ENCODE measurements at regions not wholly inside any gene's neighbourhood (a gene's known extent, or its start where the extent isn't known, plus 50 kb on each side); places are given as distances from the start of the nearest gene placed in this dataset.
A peak's percentile ranks its signal among the peaks of the same experiment; 100 is the strongest.

- Histone ChIP-seq H3K9me3 (ENCODE audit: control insufficient read depth in 2 of 2, low read length in 2 of 2) (no peaks in the 10 kb centered on the region), H3K4me3 (ENCODE audit: low read length in 2 of 2) (no peak overlapping the region)
These were observed 324.6 kb downstream of the UACA start for GRCh38 chr15:70438776-70439175.

DNA sequence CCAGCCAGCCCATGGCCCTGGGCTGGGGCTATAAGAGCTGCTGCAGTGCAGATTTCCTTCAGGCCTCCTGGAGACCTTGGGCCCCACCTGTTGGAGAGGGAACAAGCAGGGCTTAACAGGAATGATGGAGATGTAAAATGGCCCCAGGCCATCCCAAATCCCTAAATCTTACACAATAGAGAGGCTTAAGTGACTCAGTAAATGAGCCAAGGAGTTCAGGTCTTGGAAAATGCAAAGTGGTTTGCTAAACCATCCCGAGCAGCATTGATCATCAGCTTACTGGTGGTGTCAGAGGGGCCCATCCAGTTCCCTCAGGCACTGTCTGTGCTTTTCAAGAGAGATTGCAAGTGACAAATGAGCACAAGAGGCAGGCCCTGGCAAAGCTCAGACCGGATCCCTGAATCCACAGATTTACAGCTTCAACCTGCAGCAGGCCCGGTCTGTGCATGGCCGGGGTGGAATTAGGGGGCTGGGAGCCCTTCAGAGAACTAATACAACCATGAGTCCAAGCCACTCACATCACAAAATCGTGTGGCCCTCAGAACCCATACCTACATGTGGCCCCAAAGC lies 325.4 kb downstream of the UACA start:
- Histone ChIP-seq H3K4me1 (ENCODE audit: control insufficient read depth in 2 of 2, insufficient read depth in 2 of 2, low read length in 2 of 2) (peaks cover 0 to 7% of the 10 kb centered on the region in 2 donors), H3K4me3 (ENCODE audit: low read length in 2 of 2) (no peak overlapping the region), H3K27ac (ENCODE audit: low read depth in 2 of 2, low read length in 2 of 2) (no peak overlapping the region)

More at GRCh38 chr15:70438776-70439175, 324.6 kb downstream of the UACA start:
- Histone ChIP-seq H3K9ac (ENCODE audit: low read depth in 1 of 2, low read length in 2 of 2) (no peak overlapping the region), H3K27me3 (ENCODE audit: control insufficient read depth in 2 of 2, insufficient read depth in 2 of 2, low read length in 2 of 2) (peaks cover 0 to 4% of the 10 kb centered on the region in 2 donors), H3K4me1 (ENCODE audit: control insufficient read depth in 2 of 2, insufficient read depth in 2 of 2, low read length in 2 of 2) (peaks cover 0 to 7% of the 10 kb centered on the region in 2 donors), H3K36me3 (ENCODE audit: control insufficient read depth in 2 of 2, insufficient read depth in 2 of 2, low read length in 2 of 2) (no peaks in the 10 kb centered on the region), H3K27ac (ENCODE audit: low read depth in 2 of 2, low read length in 2 of 2) (no peak overlapping the region)

DNA sequence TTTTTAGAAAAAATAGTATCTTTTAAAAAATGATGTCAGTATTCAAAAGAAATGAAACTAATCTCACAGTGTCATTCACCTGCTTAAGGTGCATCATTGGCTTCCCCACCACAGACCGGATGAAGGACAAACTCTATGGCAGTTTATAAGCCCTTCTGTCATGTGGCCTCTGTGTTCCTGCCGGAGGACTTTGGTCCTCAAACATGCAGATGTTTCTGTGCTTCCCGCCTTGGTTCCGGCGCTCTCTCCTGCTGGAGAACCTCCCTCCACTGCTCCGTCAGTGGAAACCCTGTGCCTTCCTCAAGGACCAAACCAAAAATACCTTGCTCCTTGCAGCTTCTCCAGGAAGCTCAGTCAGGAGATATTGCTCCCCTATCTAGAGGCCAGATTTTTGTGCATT lies 326.3 kb downstream of the UACA start:
- no peaks in the 10 kb centered on the region for H3K9me3 ChIP-seq (ENCODE audit: control insufficient read depth in 2 of 2, low read length in 2 of 2)
- no peak overlapping the region for H3K27ac ChIP-seq (ENCODE audit: low read depth in 2 of 2, low read length in 2 of 2)
- no peak overlapping the region for H3K4me3 ChIP-seq (ENCODE audit: low read length in 2 of 2)
- H3K4me1 ChIP-seq (ENCODE audit: control insufficient read depth in 2 of 2, insufficient read depth in 2 of 2, low read length in 2 of 2), result peaks cover 0 to 7% of the 10 kb centered on the region in 2 donors
- H3K9ac ChIP-seq (ENCODE audit: low read depth in 1 of 2, low read length in 2 of 2), result no peak overlapping the region
- H3K36me3 ChIP-seq (ENCODE audit: control insufficient read depth in 2 of 2, insufficient read depth in 2 of 2, low read length in 2 of 2), result no peaks in the 10 kb centered on the region
- peaks cover 0 to under 1% of the 10 kb centered on the region in 2 donors for H3K27me3 ChIP-seq (ENCODE audit: control insufficient read depth in 2 of 2, insufficient read depth in 2 of 2, low read length in 2 of 2)

More for the DNA sequence above, 325.4 kb downstream of the UACA start:
- H3K36me3 ChIP-seq (ENCODE audit: control insufficient read depth in 2 of 2, insufficient read depth in 2 of 2, low read length in 2 of 2), result no peaks in the 10 kb centered on the region
- peaks cover 0 to 4% of the 10 kb centered on the region in 2 donors for H3K27me3 ChIP-seq (ENCODE audit: control insufficient read depth in 2 of 2, insufficient read depth in 2 of 2, low read length in 2 of 2)
- no peaks in the 10 kb centered on the region for H3K9me3 ChIP-seq (ENCODE audit: control insufficient read depth in 2 of 2, low read length in 2 of 2)
- H3K9ac ChIP-seq (ENCODE audit: low read depth in 1 of 2, low read length in 2 of 2), result no peak overlapping the region

- Histone ChIP-seq H3K9me3 (ENCODE audit: control insufficient read depth in 2 of 2, low read length in 2 of 2) (no peaks in the 10 kb centered on the region), H3K9ac (ENCODE audit: low read depth in 1 of 2, low read length in 2 of 2) (no peak overlapping the region), H3K27ac (ENCODE audit: low read depth in 2 of 2, low read length in 2 of 2) (peak overlapping the region in 1 of 2 donors; percentile 18), H3K27me3 (ENCODE audit: control insufficient read depth in 2 of 2, insufficient read depth in 2 of 2, low read length in 2 of 2) (no peaks in the 10 kb centered on the region), H3K4me3 (ENCODE audit: low read length in 2 of 2) (no peak overlapping the region), H3K36me3 (ENCODE audit: control insufficient read depth in 2 of 2, insufficient read depth in 2 of 2, low read length in 2 of 2) (no peaks in the 10 kb centered on the region), H3K4me1 (ENCODE audit: control insufficient read depth in 2 of 2, insufficient read depth in 2 of 2, low read length in 2 of 2) (peaks cover 0 to 7% of the 10 kb centered on the region in 2 donors)
These were observed 326.9 kb downstream of the UACA start for GRCh38 chr15:70436428-70436827.

GRCh38 chr15:70435872-70436271 lies 327.5 kb downstream of the UACA start:
- Histone ChIP-seq H3K4me1 (ENCODE audit: control insufficient read depth in 2 of 2, insufficient read depth in 2 of 2, low read length in 2 of 2) (peaks cover 0 to 7% of the 10 kb centered on the region in 2 donors), H3K27ac (ENCODE audit: low read depth in 2 of 2, low read length in 2 of 2) (peak overlapping the region in 1 of 2 donors; percentile 50), H3K36me3 (ENCODE audit: control insufficient read depth in 2 of 2, insufficient read depth in 2 of 2, low read length in 2 of 2) (no peaks in the 10 kb centered on the region), H3K27me3 (ENCODE audit: control insufficient read depth in 2 of 2, insufficient read depth in 2 of 2, low read length in 2 of 2) (no peaks in the 10 kb centered on the region), H3K9me3 (ENCODE audit: control insufficient read depth in 2 of 2, low read length in 2 of 2) (no peaks in the 10 kb centered on the region), H3K4me3 (ENCODE audit: low read length in 2 of 2) (no peak overlapping the region), H3K9ac (ENCODE audit: low read depth in 1 of 2, low read length in 2 of 2) (no peak overlapping the region)

- Histone ChIP-seq H3K4me3 (ENCODE audit: low read length in 2 of 2) (no peak overlapping the region), H3K27me3 (ENCODE audit: control insufficient read depth in 2 of 2, insufficient read depth in 2 of 2, low read length in 2 of 2) (no peaks in the 10 kb centered on the region), H3K36me3 (ENCODE audit: control insufficient read depth in 2 of 2, insufficient read depth in 2 of 2, low read length in 2 of 2) (no peaks in the 10 kb centered on the region), H3K4me1 (ENCODE audit: control insufficient read depth in 2 of 2, insufficient read depth in 2 of 2, low read length in 2 of 2) (peaks cover 0 to 7% of the 10 kb centered on the region in 2 donors), H3K9ac (ENCODE audit: low read depth in 1 of 2, low read length in 2 of 2) (no peak overlapping the region), H3K9me3 (ENCODE audit: control insufficient read depth in 2 of 2, low read length in 2 of 2) (no peaks in the 10 kb centered on the region), H3K27ac (ENCODE audit: low read depth in 2 of 2, low read length in 2 of 2) (peak overlapping the region in 1 of 2 donors; percentile 50)
These were observed 328.0 kb downstream of the UACA start for GRCh38 chr15:70435369-70435768.

GRCh38 chr15:70433586-70434324 lies 329.6 kb downstream of the UACA start:
- H3K9ac ChIP-seq (ENCODE audit: low read depth in 1 of 2, low read length in 2 of 2), result no peak overlapping the region
- H3K27ac ChIP-seq (ENCODE audit: low read depth in 2 of 2, low read length in 2 of 2), result no peak overlapping the region
- no peaks in the 10 kb centered on the region for H3K36me3 ChIP-seq (ENCODE audit: control insufficient read depth in 2 of 2, insufficient read depth in 2 of 2, low read length in 2 of 2)
- peaks cover 0 to 3% of the 10 kb centered on the region in 2 donors for H3K9me3 ChIP-seq (ENCODE audit: control insufficient read depth in 2 of 2, low read length in 2 of 2)
- H3K4me3 ChIP-seq (ENCODE audit: low read length in 2 of 2), result no peak overlapping the region
- H3K27me3 ChIP-seq (ENCODE audit: control insufficient read depth in 2 of 2, insufficient read depth in 2 of 2, low read length in 2 of 2), result no peaks in the 10 kb centered on the region
- peaks cover 0 to 7% of the 10 kb centered on the region in 2 donors for H3K4me1 ChIP-seq (ENCODE audit: control insufficient read depth in 2 of 2, insufficient read depth in 2 of 2, low read length in 2 of 2)

GRCh38 chr15:70432924-70433495 lies 330.3 kb downstream of the UACA start:
- no peaks in the 10 kb centered on the region for H3K36me3 ChIP-seq (ENCODE audit: control insufficient read depth in 2 of 2, insufficient read depth in 2 of 2, low read length in 2 of 2)
- H3K4me3 ChIP-seq (ENCODE audit: low read length in 2 of 2), result no peak overlapping the region
- H3K9ac ChIP-seq (ENCODE audit: low read depth in 1 of 2, low read length in 2 of 2), result no peak overlapping the region
- H3K4me1 ChIP-seq (ENCODE audit: control insufficient read depth in 2 of 2, insufficient read depth in 2 of 2, low read length in 2 of 2), result peaks cover 0 to 7% of the 10 kb centered on the region in 2 donors
- H3K9me3 ChIP-seq (ENCODE audit: control insufficient read depth in 2 of 2, low read length in 2 of 2), result peaks cover 0 to 3% of the 10 kb centered on the region in 2 donors
- no peak overlapping the region for H3K27ac ChIP-seq (ENCODE audit: low read depth in 2 of 2, low read length in 2 of 2)
- H3K27me3 ChIP-seq (ENCODE audit: control insufficient read depth in 2 of 2, insufficient read depth in 2 of 2, low read length in 2 of 2), result no peaks in the 10 kb centered on the region

DNA sequence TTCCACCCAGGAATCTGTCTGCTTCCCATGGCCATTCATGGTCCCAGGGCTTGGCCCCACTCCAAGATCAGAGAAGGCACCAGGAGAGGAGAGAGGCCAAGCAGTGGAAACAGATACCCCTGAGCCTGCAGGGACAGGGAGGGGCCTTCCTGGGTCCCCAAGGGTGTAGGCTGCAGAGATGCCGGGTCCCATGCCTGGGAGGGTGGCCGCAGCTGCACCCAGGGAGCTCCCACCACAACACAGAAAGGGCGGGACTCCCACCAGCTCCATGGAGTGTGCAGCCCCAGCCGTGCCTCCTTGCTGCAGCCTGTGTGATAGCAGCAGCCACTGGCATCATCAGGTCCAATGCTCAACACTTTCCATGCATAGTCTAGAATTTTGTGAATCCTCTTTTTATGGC lies 331.5 kb downstream of the UACA start:
- H3K4me3 ChIP-seq (ENCODE audit: low read length in 2 of 2), result no peak overlapping the region
- no peak overlapping the region for H3K27ac ChIP-seq (ENCODE audit: low read depth in 2 of 2, low read length in 2 of 2)
- H3K36me3 ChIP-seq (ENCODE audit: control insufficient read depth in 2 of 2, insufficient read depth in 2 of 2, low read length in 2 of 2), result no peaks in the 10 kb centered on the region
- H3K9me3 ChIP-seq (ENCODE audit: control insufficient read depth in 2 of 2, low read length in 2 of 2), result peaks cover 0 to 3% of the 10 kb centered on the region in 2 donors
- no peaks in the 10 kb centered on the region for H3K27me3 ChIP-seq (ENCODE audit: control insufficient read depth in 2 of 2, insufficient read depth in 2 of 2, low read length in 2 of 2)
- peaks cover 0 to 7% of the 10 kb centered on the region in 2 donors for H3K4me1 ChIP-seq (ENCODE audit: control insufficient read depth in 2 of 2, insufficient read depth in 2 of 2, low read length in 2 of 2)
- H3K9ac ChIP-seq (ENCODE audit: low read depth in 1 of 2, low read length in 2 of 2), result no peak overlapping the region

- Histone ChIP-seq H3K4me3 (ENCODE audit: low read length in 2 of 2) (no peak overlapping the region), H3K4me1 (ENCODE audit: control insufficient read depth in 2 of 2, insufficient read depth in 2 of 2, low read length in 2 of 2) (peaks cover 0 to 3% of the 10 kb centered on the region in 2 donors), H3K27me3 (ENCODE audit: control insufficient read depth in 2 of 2, insufficient read depth in 2 of 2, low read length in 2 of 2) (no peaks in the 10 kb centered on the region), H3K27ac (ENCODE audit: low read depth in 2 of 2, low read length in 2 of 2) (no peak overlapping the region), H3K36me3 (ENCODE audit: control insufficient read depth in 2 of 2, insufficient read depth in 2 of 2, low read length in 2 of 2) (no peaks in the 10 kb centered on the region), H3K9ac (ENCODE audit: low read depth in 1 of 2, low read length in 2 of 2) (no peak overlapping the region), H3K9me3 (ENCODE audit: control insufficient read depth in 2 of 2, low read length in 2 of 2) (peaks cover 0 to 3% of the 10 kb centered on the region in 2 donors)
These were observed 332.4 kb upstream of the TLE3 start for GRCh38 chr15:70430069-70430468.

All from mucosa of rectum (tissue), 2 donors.